OCI-LY1 (cell line): ENCODE measurements at regions not wholly inside any gene's neighbourhood (a gene's known extent, or its start where the extent isn't known, plus 50 kb on each side); places are given as distances from the start of the nearest gene placed in this dataset.

Experiments
- H2AFZ ChIP-seq: fragments of 200-600 bp; sonication (generic), shearing (Covaris generic); 2 replicates; pipeline ENCODE4 v1.6.0; 2014; ENCODE audit warnings: antibody characterized with exemption, mild to moderate bottlenecking, low read length
- H3F3A ChIP-seq: fragments of 200-600 bp; sonication (generic), shearing (Covaris generic); 2 replicates; pipeline ENCODE4 v1.6.0; 2014; ENCODE audit warnings: mild to moderate bottlenecking, antibody characterized with exemption, low read length, moderate library complexity; ENCODE audit not compliant: insufficient read depth
- H3K27ac ChIP-seq: fragments of 200-600 bp; sonication (generic); 2 replicates; pipeline ENCODE4 v1.5.1; 2014; ENCODE audit warnings: low read length, mixed run types, mild to moderate bottlenecking, low read depth; ENCODE audit not compliant: poor library complexity, severe bottlenecking
- H3K27me3 ChIP-seq: fragments of 200-600 bp; sonication (generic); 2 replicates; pipeline ENCODE4 v1.6.0; 2014; ENCODE audit warnings: antibody characterized with exemption, mild to moderate bottlenecking, low read length, moderate library complexity; ENCODE audit not compliant: insufficient read depth
- H3K36me3 ChIP-seq: fragments of 200-600 bp; sonication (generic); 2 replicates; pipeline ENCODE4 v1.6.1; 2014; ENCODE audit warnings: mild to moderate bottlenecking, antibody characterized with exemption, low read length, moderate library complexity, mixed read lengths; ENCODE audit not compliant: insufficient read depth
- H3K4me1 ChIP-seq: fragments of 200-600 bp; sonication (generic); 2 replicates; pipeline ENCODE4 v1.5.1; 2014; ENCODE audit warnings: mild to moderate bottlenecking, low read length, moderate library complexity; ENCODE audit not compliant: insufficient read depth, severe bottlenecking
- H3K4me2 ChIP-seq: fragments of 200-600 bp; sonication (generic), shearing (Covaris generic); 2 replicates; pipeline ENCODE4 v1.6.1; 2014; ENCODE audit warnings: low read length
- H3K4me3 ChIP-seq: fragments of 200-600 bp; sonication (generic); 2 replicates; pipeline ENCODE4 v1.5.1; 2014; ENCODE audit warnings: low read length, low read depth, mild to moderate bottlenecking, mixed read lengths; ENCODE audit not compliant: poor library complexity, severe bottlenecking
- H3K79me2 ChIP-seq: fragments of 200-600 bp; shearing (Covaris generic); 2 replicates; pipeline ENCODE4 v1.6.1; 2016; ENCODE audit warnings: mixed run types, low read length, mixed read lengths; ENCODE audit not compliant: insufficient read depth
- H3K9ac ChIP-seq: fragments of 200-600 bp; sonication (generic), shearing (Covaris generic); 2 replicates; pipeline ENCODE4 v1.6.1; 2014; ENCODE audit warnings: mild to moderate bottlenecking, low read length, mixed read lengths
- H3K9me2 ChIP-seq: fragments of 200-600 bp; sonication (generic), shearing (Covaris generic); 2 replicates; pipeline ENCODE4 v1.6.1; 2014; ENCODE audit warnings: low read depth, mild to moderate bottlenecking, low read length, mixed read lengths
- H3K9me3 ChIP-seq: fragments of 200-600 bp; shearing (Covaris generic); 2 replicates; pipeline ENCODE4 v1.6.1; 2014; ENCODE audit warnings: low read length, mixed read lengths
- H4K20me1 ChIP-seq: fragments of 200-600 bp; sonication (generic), shearing (Covaris generic); 2 replicates; pipeline ENCODE4 v1.6.0; 2016; ENCODE audit warnings: mild to moderate bottlenecking, low read length; ENCODE audit not compliant: insufficient read depth
- EZH2 ChIP-seq: fragments of 200-600 bp; sonication (generic), shearing (Covaris generic); IDR thresholded peaks from 2 replicates; pipeline ENCODE4 v1.8.0; 2017; ENCODE audit warnings: borderline replicate concordance, mixed run types, mild to moderate bottlenecking, antibody characterized with exemption, low read length, moderate library complexity, mixed read lengths
- TF ChIP-seq, protein P1 (sequence below): fragments of 200-600 bp; sonication (generic), shearing (Covaris generic); IDR thresholded peaks from 2 replicates; pipeline ENCODE4 v1.5.1; 2017; ENCODE audit warnings: mild to moderate bottlenecking, antibody characterized with exemption, low read length, moderate library complexity, mixed read lengths

- no peaks in the 10 kb centered on the region for H3K36me3 ChIP-seq
- H2AFZ ChIP-seq = no peak overlapping the region
- H3F3A ChIP-seq = no peaks in the 10 kb centered on the region
- H3K9me3 ChIP-seq = no peaks in the 10 kb centered on the region
- no peaks in the 10 kb centered on the region for H3K4me1 ChIP-seq
- no peaks in the 10 kb centered on the region for H3K9me2 ChIP-seq
- no peak overlapping the region for H3K4me3 ChIP-seq
- H3K79me2 ChIP-seq = no peaks in the 10 kb centered on the region
- no peak overlapping the region for H3K9ac ChIP-seq
- H4K20me1 ChIP-seq = no peaks in the 10 kb centered on the region
- TF ChIP-seq, protein P1, sequence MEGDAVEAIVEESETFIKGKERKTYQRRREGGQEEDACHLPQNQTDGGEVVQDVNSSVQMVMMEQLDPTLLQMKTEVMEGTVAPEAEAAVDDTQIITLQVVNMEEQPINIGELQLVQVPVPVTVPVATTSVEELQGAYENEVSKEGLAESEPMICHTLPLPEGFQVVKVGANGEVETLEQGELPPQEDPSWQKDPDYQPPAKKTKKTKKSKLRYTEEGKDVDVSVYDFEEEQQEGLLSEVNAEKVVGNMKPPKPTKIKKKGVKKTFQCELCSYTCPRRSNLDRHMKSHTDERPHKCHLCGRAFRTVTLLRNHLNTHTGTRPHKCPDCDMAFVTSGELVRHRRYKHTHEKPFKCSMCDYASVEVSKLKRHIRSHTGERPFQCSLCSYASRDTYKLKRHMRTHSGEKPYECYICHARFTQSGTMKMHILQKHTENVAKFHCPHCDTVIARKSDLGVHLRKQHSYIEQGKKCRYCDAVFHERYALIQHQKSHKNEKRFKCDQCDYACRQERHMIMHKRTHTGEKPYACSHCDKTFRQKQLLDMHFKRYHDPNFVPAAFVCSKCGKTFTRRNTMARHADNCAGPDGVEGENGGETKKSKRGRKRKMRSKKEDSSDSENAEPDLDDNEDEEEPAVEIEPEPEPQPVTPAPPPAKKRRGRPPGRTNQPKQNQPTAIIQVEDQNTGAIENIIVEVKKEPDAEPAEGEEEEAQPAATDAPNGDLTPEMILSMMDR = no peak
- TF ChIP-seq EZH2 = no peak
- H3K27ac ChIP-seq = no peak overlapping the region
- H3K27me3 ChIP-seq = no peaks in the 10 kb centered on the region
- no peak overlapping the region for H3K4me2 ChIP-seq
Observed at GRCh38 chr2:16747257-16747656, 81.6 kb upstream of the CYRIA start.

- Histone ChIP-seq H2AFZ (no peak overlapping the region), H4K20me1 (no peaks in the 10 kb centered on the region), H3K27ac (no peak overlapping the region), H3K9ac (no peak overlapping the region), H3K79me2 (no peaks in the 10 kb centered on the region), H3K9me2 (no peaks in the 10 kb centered on the region), H3K9me3 (no peaks in the 10 kb centered on the region), H3F3A (no peaks in the 10 kb centered on the region), H3K27me3 (no peaks in the 10 kb centered on the region), H3K36me3 (no peaks in the 10 kb centered on the region), H3K4me3 (no peak overlapping the region), H3K4me1 (no peaks in the 10 kb centered on the region), H3K4me2 (no peak overlapping the region)
- TF ChIP-seq EZH2 = no peak
- TF ChIP-seq, protein P1 = no peak
Observed at GRCh38 chr2:16746833-16747232, 81.2 kb upstream of the CYRIA start.

GRCh38 chr2:16746329-16746728 lies 80.7 kb upstream of the CYRIA start:
- no peaks in the 10 kb centered on the region for H3K27me3 ChIP-seq
- H3F3A ChIP-seq = no peaks in the 10 kb centered on the region
- H3K4me1 ChIP-seq = no peaks in the 10 kb centered on the region
- H3K4me2 ChIP-seq = no peak overlapping the region
- no peaks in the 10 kb centered on the region for H3K9me2 ChIP-seq
- no peak overlapping the region for H3K4me3 ChIP-seq
- no peaks in the 10 kb centered on the region for H3K9me3 ChIP-seq
- no peaks in the 10 kb centered on the region for H3K36me3 ChIP-seq
- H4K20me1 ChIP-seq = no peaks in the 10 kb centered on the region
- H2AFZ ChIP-seq = no peak overlapping the region
- TF ChIP-seq EZH2 = no peak
- TF ChIP-seq, protein P1 = no peak
- no peaks in the 10 kb centered on the region for H3K79me2 ChIP-seq
- H3K9ac ChIP-seq = no peak overlapping the region
- H3K27ac ChIP-seq = no peak overlapping the region
